ENCODE measurements at regions not wholly inside any gene's neighbourhood (a gene's known extent, or its start where the extent isn't known, plus 50 kb on each side); places are given as distances from the start of the nearest gene placed in this dataset.

DNA sequence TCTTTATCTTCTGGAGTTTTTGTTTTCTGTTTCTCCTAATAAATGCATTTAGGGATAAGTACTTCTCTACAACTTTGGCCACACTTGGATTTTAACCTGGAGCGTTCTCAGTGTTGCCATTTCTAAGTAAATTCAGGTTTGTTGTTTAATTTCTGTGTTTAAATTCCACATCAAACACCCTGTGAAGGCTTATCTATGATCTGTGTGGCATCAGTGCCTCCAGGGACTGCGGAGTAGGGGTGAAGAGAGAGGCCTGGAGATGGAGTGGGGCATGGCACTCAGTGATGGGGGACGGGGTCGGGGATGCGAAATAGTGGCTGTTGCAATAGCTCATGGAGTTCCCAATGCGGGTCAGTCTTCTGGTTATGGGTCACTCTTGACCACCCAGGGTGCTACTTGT lies 294.8 kb downstream of the HS3ST3B1 start:
- TF ChIP-seq ZNF274 (CRISPR knock-in tag; IDR thresholded peaks at IDR 0.05), result no peak
- no peak for TF ChIP-seq NCOR1 (IDR thresholded peaks at IDR 0.05; ENCODE audit: borderline replicate concordance, low read length)
- TF ChIP-seq FOXK1 (CRISPR knock-in tag; IDR thresholded peaks at IDR 0.05; ENCODE audit: borderline replicate concordance, low read depth), result no peak
- TF ChIP-seq GABPB1 (CRISPR knock-in tag; IDR thresholded peaks at IDR 0.05), result no peak
- no peak for TF ChIP-seq EZH2 (conservative IDR thresholded peaks at IDR 0.05; ENCODE audit: low read depth, low read length)
- TF ChIP-seq, protein P1, sequence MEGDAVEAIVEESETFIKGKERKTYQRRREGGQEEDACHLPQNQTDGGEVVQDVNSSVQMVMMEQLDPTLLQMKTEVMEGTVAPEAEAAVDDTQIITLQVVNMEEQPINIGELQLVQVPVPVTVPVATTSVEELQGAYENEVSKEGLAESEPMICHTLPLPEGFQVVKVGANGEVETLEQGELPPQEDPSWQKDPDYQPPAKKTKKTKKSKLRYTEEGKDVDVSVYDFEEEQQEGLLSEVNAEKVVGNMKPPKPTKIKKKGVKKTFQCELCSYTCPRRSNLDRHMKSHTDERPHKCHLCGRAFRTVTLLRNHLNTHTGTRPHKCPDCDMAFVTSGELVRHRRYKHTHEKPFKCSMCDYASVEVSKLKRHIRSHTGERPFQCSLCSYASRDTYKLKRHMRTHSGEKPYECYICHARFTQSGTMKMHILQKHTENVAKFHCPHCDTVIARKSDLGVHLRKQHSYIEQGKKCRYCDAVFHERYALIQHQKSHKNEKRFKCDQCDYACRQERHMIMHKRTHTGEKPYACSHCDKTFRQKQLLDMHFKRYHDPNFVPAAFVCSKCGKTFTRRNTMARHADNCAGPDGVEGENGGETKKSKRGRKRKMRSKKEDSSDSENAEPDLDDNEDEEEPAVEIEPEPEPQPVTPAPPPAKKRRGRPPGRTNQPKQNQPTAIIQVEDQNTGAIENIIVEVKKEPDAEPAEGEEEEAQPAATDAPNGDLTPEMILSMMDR (CRISPR knock-in tag; IDR thresholded peaks at IDR 0.05), result no peak
- TF ChIP-seq, protein P2, sequence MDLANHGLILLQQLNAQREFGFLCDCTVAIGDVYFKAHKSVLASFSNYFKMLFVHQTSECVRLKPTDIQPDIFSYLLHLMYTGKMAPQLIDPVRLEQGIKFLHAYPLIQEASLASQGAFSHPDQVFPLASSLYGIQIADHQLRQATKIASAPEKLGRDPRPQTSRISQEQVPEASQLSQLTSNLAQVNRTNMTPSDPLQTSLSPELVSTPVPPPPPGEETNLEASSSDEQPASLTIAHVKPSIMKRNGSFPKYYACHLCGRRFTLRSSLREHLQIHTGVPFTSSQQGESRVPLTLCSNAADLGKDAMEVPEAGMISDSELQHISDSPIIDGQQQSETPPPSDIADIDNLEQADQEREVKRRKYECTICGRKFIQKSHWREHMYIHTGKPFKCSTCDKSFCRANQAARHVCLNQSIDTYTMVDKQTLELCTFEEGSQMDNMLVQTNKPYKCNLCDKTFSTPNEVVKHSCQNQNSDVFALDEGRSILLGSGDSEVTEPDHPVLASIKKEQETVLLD (CRISPR knock-in tag; IDR thresholded peaks at IDR 0.05; ENCODE audit: low read depth), result no peak
- TF ChIP-seq, protein P3, sequence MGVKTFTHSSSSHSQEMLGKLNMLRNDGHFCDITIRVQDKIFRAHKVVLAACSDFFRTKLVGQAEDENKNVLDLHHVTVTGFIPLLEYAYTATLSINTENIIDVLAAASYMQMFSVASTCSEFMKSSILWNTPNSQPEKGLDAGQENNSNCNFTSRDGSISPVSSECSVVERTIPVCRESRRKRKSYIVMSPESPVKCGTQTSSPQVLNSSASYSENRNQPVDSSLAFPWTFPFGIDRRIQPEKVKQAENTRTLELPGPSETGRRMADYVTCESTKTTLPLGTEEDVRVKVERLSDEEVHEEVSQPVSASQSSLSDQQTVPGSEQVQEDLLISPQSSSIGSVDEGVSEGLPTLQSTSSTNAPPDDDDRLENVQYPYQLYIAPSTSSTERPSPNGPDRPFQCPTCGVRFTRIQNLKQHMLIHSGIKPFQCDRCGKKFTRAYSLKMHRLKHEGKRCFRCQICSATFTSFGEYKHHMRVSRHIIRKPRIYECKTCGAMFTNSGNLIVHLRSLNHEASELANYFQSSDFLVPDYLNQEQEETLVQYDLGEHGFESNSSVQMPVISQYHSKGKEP (CRISPR knock-in tag; IDR thresholded peaks at IDR 0.05), result no peak
- no peak for TF ChIP-seq ZBTB7A (CRISPR knock-in tag; IDR thresholded peaks at IDR 0.05)

Measured in HepG2 (cell line).